Tibial nerve (tissue), 4 donors: ENCODE measurements at regions not wholly inside any gene's neighbourhood (a gene's known extent, or its start where the extent isn't known, plus 50 kb on each side); places are given as distances from the start of the nearest gene placed in this dataset.

Source experiments
- DNase-seq, 2 donors: peaks; one replicate each; pipeline ENCODE4 v3.0.0-alpha.2; 2019; ENCODE audit warnings: low spot score in 2 of 2
- H3K27ac ChIP-seq, 4 donors: fragments of 200-600 bp; sonication (generic) in 3 of 4; one replicate each; pipeline ENCODE4 v1.5.1; 2017 to 2019; ENCODE audit warnings: mild to moderate bottlenecking in 1 of 4
- H3K27me3 ChIP-seq, 2 donors: fragments of 200-600 bp; sonication (generic) in 1 of 2; one replicate each; pipeline versions ENCODE4 v1.5.1 to v1.6.0; 2017 to 2019
- H3K36me3 ChIP-seq, 3 donors: fragments of 200-600 bp; sonication (generic); one replicate each; pipeline ENCODE4 v1.5.1; 2018 to 2019
- H3K4me1 ChIP-seq, 4 donors: fragments of 200-600 bp; sonication (generic) in 3 of 4; one replicate each; pipeline ENCODE4 v1.5.1; 2017 to 2019
- H3K4me3 ChIP-seq, 4 donors: fragments of 200-600 bp; sonication (generic) in 3 of 4; one replicate each; pipeline ENCODE4 v1.5.1; 2017 to 2019; ENCODE audit warnings: mild to moderate bottlenecking in 1 of 4, moderate library complexity in 1 of 4
- H3K9me3 ChIP-seq, 4 donors: fragments of 200-600 bp; sonication (generic) in 3 of 4; one replicate each; pipeline ENCODE4 v1.5.1; 2017 to 2019
- EP300 ChIP-seq, 2 donors: sonication (generic); formaldehyde crosslinking; IDR thresholded peaks; one replicate each; pipeline ENCODE4 v1.6.1; 2017; ENCODE audit warnings: antibody characterized with exemption in 2 of 2, mild to moderate bottlenecking in 1 of 2
- POLR2A ChIP-seq, 2 donors: fragments of 450-650 bp; IDR thresholded peaks; one replicate each; pipeline ENCODE4 v1.6.1; 2017; ENCODE audit warnings: antibody characterized with exemption in 2 of 2, mild to moderate bottlenecking in 2 of 2, moderate library complexity in 2 of 2
- WGBS, 2 donors: methylation state at CpG; one replicate each; pipeline ENCODE4 v1.1.5; 2018; 5-methylcytosine and 5-hydroxymethylcytosine counted together
- TF ChIP-seq, protein P1 (sequence below), 5 experiments: fragments of 200-600 bp in 3 of 5; fragments of 450-650 bp in 2 of 5; sonication (generic) in 3 of 5; IDR thresholded peaks; one replicate each; pipeline ENCODE4 v1.5.1; 2016 to 2019; ENCODE audit warnings: antibody characterized with exemption in 5 of 5, mild to moderate bottlenecking in 3 of 5, moderate library complexity in 2 of 5

DNA sequence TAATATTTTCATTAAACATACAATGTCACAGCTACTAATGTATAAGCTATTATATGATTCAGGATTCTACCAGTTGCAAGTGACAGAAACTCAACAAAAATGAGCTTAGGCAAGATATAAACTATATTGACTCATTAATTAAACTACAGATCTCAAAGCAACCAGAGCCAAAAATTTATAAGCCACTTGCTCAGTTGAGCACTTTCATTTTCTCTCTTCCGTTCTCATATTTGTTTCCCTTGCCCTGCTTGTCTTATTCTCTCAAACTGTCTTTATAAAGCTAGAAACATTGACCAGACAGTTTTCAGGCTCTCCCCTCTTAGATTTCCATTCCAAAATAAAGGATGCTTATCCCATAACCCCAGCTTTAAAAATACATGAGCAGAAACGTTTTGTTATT lies 60.2 kb upstream of the DGKB start:
- H3K4me3 ChIP-seq = no peak overlapping the region
- no peak for DNase-seq
- no peaks in the 10 kb centered on the region for H3K4me1 ChIP-seq
- no peaks in the 10 kb centered on the region for H3K27me3 ChIP-seq
- TF ChIP-seq POLR2A (IDR thresholded peaks at IDR 0.05) (no peak), EP300 (IDR thresholded peaks at IDR 0.05) (no peak)
- TF ChIP-seq, protein P1, sequence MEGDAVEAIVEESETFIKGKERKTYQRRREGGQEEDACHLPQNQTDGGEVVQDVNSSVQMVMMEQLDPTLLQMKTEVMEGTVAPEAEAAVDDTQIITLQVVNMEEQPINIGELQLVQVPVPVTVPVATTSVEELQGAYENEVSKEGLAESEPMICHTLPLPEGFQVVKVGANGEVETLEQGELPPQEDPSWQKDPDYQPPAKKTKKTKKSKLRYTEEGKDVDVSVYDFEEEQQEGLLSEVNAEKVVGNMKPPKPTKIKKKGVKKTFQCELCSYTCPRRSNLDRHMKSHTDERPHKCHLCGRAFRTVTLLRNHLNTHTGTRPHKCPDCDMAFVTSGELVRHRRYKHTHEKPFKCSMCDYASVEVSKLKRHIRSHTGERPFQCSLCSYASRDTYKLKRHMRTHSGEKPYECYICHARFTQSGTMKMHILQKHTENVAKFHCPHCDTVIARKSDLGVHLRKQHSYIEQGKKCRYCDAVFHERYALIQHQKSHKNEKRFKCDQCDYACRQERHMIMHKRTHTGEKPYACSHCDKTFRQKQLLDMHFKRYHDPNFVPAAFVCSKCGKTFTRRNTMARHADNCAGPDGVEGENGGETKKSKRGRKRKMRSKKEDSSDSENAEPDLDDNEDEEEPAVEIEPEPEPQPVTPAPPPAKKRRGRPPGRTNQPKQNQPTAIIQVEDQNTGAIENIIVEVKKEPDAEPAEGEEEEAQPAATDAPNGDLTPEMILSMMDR (IDR thresholded peaks at IDR 0.05) = no peak
- H3K27ac ChIP-seq = no peak overlapping the region
- H3K9me3 ChIP-seq = no peaks in the 10 kb centered on the region
- H3K36me3 ChIP-seq = no peaks in the 10 kb centered on the region
- 47 to 52% methylated on average over 2 of the region's 2 CpGs for WGBS, 2 donors

DNA sequence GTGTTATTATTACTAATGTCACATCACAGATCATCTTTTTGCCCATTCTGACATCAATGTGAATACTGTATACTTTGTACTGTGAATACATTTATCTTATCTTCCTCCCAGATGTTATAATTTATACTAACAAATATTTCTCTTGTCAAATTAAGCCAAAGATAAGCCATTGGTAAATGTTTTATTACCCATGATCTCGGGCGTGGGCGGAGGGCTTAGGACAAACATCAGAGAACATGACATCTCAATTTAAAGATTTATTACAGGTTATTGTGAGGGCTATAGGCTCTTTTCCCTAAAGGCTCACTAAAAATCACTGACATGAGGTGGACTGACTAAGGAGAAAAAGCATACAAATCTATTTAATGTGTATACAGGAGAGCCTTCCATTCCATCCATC lies 58.2 kb upstream of the DGKB start:
- TF ChIP-seq EP300 (IDR thresholded peaks at IDR 0.05) (no peak), POLR2A (IDR thresholded peaks at IDR 0.05) (no peak)
- TF ChIP-seq, protein P1 (IDR thresholded peaks at IDR 0.05) = no peak
- Histone ChIP-seq H3K4me3 (no peak overlapping the region), H3K27ac (no peak overlapping the region), H3K36me3 (no peaks in the 10 kb centered on the region), H3K4me1 (no peaks in the 10 kb centered on the region), H3K27me3 (no peaks in the 10 kb centered on the region), H3K9me3 (no peaks in the 10 kb centered on the region)
- WGBS, 2 donors = 66 to 76% methylated on average over 3 of the region's 3 CpGs
- no peak for DNase-seq

DNA sequence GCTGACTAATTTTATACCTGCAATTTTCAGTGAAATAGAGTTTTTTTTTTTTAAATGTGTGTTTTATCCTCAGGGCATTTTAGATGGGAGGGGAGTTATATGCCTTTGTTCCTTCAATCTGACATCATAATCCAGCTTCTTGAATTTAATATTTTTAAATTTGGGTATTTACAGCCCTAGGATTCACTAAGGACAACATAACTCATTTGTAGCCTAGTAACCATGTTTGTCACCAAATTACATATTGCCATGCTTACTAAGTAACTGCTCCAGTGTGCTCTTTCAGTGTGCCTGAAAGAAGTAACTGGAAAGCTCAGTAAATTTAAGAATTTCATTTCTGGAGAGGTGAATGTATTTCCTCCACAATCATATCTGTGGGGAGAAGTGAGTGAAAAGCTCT lies 56.8 kb upstream of the DGKB start:
- H3K27ac ChIP-seq = no peak overlapping the region
- DNase-seq = no peak
- no peaks in the 10 kb centered on the region for H3K9me3 ChIP-seq
- H3K36me3 ChIP-seq = no peaks in the 10 kb centered on the region
- TF ChIP-seq, protein P1 (IDR thresholded peaks at IDR 0.05) = no peak
- TF ChIP-seq POLR2A (IDR thresholded peaks at IDR 0.05) (no peak), EP300 (IDR thresholded peaks at IDR 0.05) (no peak)
- no peaks in the 10 kb centered on the region for H3K27me3 ChIP-seq
- H3K4me3 ChIP-seq = no peak overlapping the region
- H3K4me1 ChIP-seq = no peaks in the 10 kb centered on the region

DNA sequence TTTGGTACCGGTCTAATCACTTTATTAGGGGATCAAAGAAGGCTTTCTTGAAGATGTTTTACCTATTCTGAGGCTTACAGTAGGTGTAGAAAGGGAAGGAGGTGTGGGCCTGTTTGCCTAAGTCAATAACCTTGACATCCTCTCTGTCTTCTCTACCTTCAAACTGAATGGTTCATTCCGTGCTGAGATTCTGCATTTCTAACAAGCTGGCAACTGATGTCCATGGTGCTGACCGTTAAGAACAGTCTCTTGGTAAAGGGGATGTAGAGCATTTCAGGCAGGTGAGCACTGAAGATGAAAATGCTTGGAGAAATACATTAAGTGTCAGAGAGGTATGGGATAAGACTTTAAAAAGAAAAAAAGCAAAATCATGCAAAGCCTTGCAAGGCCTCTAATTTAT lies 51.5 kb upstream of the DGKB start:
- no peaks in the 10 kb centered on the region for H3K36me3 ChIP-seq
- TF ChIP-seq POLR2A (IDR thresholded peaks at IDR 0.05) = no peak
- TF ChIP-seq, protein P1 (IDR thresholded peaks at IDR 0.05) = no peak
- TF ChIP-seq EP300 (IDR thresholded peaks at IDR 0.05) = no peak
- no peaks in the 10 kb centered on the region for H3K27me3 ChIP-seq
- 44 to 47% methylated on average over 3 of the region's 3 CpGs for WGBS, 2 donors
- H3K9me3 ChIP-seq = no peaks in the 10 kb centered on the region
- H3K4me3 ChIP-seq = no peak overlapping the region
- H3K4me1 ChIP-seq = no peaks in the 10 kb centered on the region
- H3K27ac ChIP-seq = no peak overlapping the region
- no peak for DNase-seq
